HuH-7.5 (cell line): ENCODE measurements at regions not wholly inside any gene's neighbourhood (a gene's known extent, or its start where the extent isn't known, plus 50 kb on each side); places are given as distances from the start of the nearest gene placed in this dataset.

Experiments used
- DNase-seq: peaks from one replicate; pipeline ENCODE4 v3.0.0; 2011; ENCODE audit warnings: low spot score

- DNase-seq = no peak
These were observed 283.6 kb downstream of the ELAVL2 start for GRCh38 chr9:23542438-23542837.

GRCh38 chr9:23542927-23543326 lies 283.1 kb downstream of the ELAVL2 start:
- DNase-seq = no peak

- DNase-seq = no peak
These were observed 282.6 kb downstream of the ELAVL2 start for GRCh38 chr9:23543419-23543818.

- DNase-seq = no peak
These were observed 280.3 kb downstream of the ELAVL2 start for GRCh38 chr9:23545728-23546127.

GRCh38 chr9:23551311-23551721 lies 274.7 kb downstream of the ELAVL2 start:
- DNase-seq = no peak

- no peak for DNase-seq
These were observed 273.9 kb downstream of the ELAVL2 start for GRCh38 chr9:23551929-23552707.

- no peak for DNase-seq
These were observed 273.0 kb downstream of the ELAVL2 start for GRCh38 chr9:23552876-23553601.

- DNase-seq = no peak
These were observed 271.4 kb downstream of the ELAVL2 start for GRCh38 chr9:23554686-23555085.

GRCh38 chr9:23555851-23556250 lies 270.2 kb downstream of the ELAVL2 start:
- DNase-seq = no peak

GRCh38 chr9:23556459-23556858 lies 269.6 kb downstream of the ELAVL2 start:
- DNase-seq = no peak

GRCh38 chr9:23557689-23558088 lies 268.4 kb downstream of the ELAVL2 start:
- DNase-seq = no peak

- no peak for DNase-seq
These were observed 266.5 kb downstream of the ELAVL2 start for GRCh38 chr9:23559522-23559921.

- no peak for DNase-seq
These were observed 262.5 kb downstream of the ELAVL2 start for GRCh38 chr9:23563517-23563916.

- DNase-seq = no peak
These were observed 258.4 kb downstream of the ELAVL2 start for GRCh38 chr9:23567516-23568165.

GRCh38 chr9:23571414-23572104 lies 254.5 kb downstream of the ELAVL2 start:
- DNase-seq = no peak

GRCh38 chr9:23573800-23574199 lies 252.2 kb downstream of the ELAVL2 start:
- no peak for DNase-seq

- DNase-seq = no peak
These were observed 248.4 kb downstream of the ELAVL2 start for GRCh38 chr9:23577611-23578010.

GRCh38 chr9:23581931-23582330 lies 244.1 kb downstream of the ELAVL2 start:
- no peak for DNase-seq

GRCh38 chr9:23582836-23583235 lies 243.2 kb downstream of the ELAVL2 start:
- no peak for DNase-seq

GRCh38 chr9:23586906-23587305 lies 239.1 kb downstream of the ELAVL2 start:
- no peak for DNase-seq

GRCh38 chr9:23587433-23587832 lies 238.6 kb downstream of the ELAVL2 start:
- DNase-seq = no peak

- DNase-seq = no peak
These were observed 238.1 kb downstream of the ELAVL2 start for GRCh38 chr9:23587903-23588302.
